Stimulated activated CD4-positive, alpha-beta T cell treated with anti-CD3 and anti-CD28 coated beads, Interleukin-15, amount 100 ng/mL, for 24 hours (primary cell): ENCODE measurements at regions not wholly inside any gene's neighbourhood (a gene's known extent, or its start where the extent isn't known, plus 50 kb on each side); places are given as distances from the start of the nearest gene placed in this dataset.
"Not testable (repeated sequence)": the region's sequence is repeated elsewhere in the genome, so short reads cannot be mapped to it uniquely, and the experiment has no call there.

Source experiments
- DNase-seq: peaks from one replicate; pipeline ENCODE4 v3.0.0-alpha.2; 2020

DNA sequence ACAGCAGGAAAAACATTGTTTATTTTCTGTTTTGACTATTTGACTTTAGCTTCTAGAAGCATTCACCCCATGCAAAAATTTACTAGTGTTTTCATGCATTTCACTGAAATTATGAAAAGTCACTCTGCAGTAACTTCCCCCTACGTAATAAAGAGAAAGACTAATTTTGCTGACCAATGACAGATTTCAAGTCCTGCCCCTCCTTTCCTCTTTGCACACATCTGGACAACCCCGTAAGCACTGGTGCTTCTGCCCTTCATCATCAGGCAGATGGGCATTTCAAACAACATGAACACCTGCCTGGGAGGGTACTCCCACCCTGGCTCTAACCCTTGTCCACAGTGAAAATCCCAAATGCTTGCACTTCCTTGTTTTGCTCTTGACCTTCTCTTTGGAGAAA is 815.0 kb upstream of the ID2 start:
- DNase-seq = no peak

GRCh38 chr2:7867867-7868266 is 814.0 kb upstream of the ID2 start:
- no peak for DNase-seq

- DNase-seq = no peak
Measured at GRCh38 chr2:7868836-7869235, 813.0 kb upstream of the ID2 start.

GRCh38 chr2:7876445-7876844 is 805.4 kb upstream of the ID2 start:
- DNase-seq = not testable (repeated sequence)

DNA sequence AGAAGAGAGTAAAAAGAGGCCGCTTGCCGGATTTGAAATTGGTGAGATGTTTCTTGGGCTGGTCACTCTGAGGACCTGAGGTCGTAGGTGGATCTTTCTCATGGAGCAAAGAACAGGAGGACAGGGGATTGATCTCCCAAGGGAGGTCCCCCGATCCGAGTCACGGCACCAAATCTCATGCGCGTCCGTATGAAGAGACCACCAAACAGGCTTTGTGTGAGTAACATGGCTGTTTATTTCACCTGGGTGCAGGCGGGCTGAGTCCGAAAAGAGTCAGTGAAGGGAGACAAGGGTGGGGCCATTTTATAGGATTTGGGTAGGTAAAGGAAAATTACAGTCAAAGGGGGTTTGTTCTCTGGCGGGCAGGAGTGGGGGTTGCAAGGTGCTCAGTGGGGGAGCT is 803.6 kb upstream of the ID2 start:
- DNase-seq = not testable (repeated sequence)

- no peak for DNase-seq
Measured at GRCh38 chr2:7878786-7879482, 802.9 kb upstream of the ID2 start.

- no peak for DNase-seq
Measured at GRCh38 chr2:7879483-7879835, 802.4 kb upstream of the ID2 start.

DNA sequence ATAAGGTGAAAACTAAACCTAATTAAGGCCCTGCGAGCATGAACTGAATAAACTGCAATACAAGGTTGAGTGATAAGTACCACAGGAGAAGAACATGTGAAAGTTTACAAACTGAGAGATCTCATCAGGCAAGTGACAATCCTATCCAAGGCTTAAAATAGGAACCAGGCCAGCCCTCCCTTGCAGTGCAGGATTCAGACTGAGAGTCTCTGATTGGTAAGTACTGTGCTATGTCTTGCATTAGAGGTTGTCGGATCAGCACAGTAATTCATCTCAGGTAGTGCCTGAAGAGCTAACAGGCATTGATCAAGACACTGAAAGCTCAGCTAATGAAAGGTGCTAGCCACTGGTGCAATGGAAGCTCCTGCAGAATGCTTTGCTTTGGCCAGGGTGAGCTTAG is 801.7 kb upstream of the ID2 start:
- no peak for DNase-seq

DNA sequence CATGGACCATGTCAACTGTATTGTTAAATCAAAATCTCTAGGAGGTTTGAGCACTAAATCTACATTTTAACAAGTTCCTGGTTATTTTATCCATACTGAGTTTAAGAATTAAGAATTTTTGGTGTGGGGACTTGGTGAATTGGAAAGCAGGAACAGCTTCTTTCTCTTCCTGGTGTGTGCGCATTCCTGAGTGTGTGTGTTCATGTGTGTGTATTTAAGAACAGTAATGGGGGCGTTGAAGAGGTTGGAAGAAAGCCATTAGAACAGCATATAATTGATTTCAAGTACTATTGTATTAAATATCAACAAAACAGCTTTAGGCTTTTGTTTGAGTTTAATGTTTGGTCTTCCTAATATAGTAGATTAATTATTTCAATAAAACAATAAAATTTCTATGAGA is 801.3 kb upstream of the ID2 start:
- no peak for DNase-seq

GRCh38 chr2:7881063-7881462 is 800.8 kb upstream of the ID2 start:
- no peak for DNase-seq

- DNase-seq = no peak
Measured at GRCh38 chr2:7881466-7881865, 800.4 kb upstream of the ID2 start.

- no peak for DNase-seq
Measured at GRCh38 chr2:7882296-7882695, 799.6 kb upstream of the ID2 start.

DNA sequence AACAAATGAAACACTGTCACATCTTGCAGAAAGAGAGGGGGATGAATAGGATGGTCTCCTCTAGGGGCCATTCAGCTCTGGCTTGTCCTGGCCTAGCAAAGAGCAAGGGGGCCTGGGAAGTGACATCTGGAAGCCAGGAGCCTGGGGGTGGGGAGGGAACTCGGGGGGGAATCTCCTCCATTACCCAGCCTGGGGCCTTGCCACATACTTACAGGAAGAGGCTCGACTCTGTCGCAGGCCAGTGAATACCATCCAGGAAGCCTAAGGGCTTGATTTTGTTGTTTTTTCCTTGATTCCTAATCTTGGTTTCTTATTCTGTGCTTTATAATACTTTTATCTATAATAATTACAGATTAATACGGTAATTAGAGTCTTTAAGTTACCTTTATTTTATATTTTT is 797.5 kb upstream of the ID2 start:
- no peak for DNase-seq

DNA sequence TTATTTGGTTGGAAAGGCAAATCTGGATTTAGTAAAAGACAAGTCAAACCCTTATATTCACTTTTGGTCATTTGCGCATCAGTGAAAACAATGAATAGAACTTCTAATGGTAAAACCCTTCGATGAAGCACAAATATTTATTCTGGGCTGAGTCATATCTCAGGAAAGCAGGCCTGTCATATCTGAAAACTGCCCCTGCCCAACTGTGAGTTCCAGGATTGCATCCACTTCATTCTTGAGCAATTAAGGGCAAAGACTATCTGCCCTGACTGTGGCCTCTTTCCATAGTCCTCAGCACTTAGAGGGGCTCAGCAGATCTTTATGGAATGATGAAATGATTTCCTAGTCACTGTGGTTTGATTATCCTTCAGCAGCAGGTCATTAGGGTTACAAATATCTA is 795.2 kb upstream of the ID2 start:
- DNase-seq = no peak

GRCh38 chr2:7887441-7887840 is 794.4 kb upstream of the ID2 start:
- DNase-seq = no peak

DNA sequence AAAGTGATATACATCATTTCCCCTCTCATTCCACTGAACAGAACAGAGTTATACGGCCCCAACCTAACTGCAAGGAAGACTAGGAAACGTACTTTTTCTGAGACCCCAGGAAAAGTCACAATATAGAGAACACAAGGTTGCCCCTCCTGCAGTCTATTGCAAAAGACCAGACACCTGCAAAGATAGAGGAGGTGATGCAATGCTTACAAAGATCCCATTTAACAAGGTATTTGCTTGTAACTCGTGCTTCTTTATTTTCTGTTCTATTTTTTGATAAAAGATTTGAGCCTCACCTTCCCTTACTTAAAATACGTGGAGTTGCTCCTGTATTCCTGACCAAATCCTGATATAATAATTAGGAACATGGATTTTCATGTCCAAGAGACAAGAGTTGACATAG is 793.0 kb upstream of the ID2 start:
- no peak for DNase-seq

DNA sequence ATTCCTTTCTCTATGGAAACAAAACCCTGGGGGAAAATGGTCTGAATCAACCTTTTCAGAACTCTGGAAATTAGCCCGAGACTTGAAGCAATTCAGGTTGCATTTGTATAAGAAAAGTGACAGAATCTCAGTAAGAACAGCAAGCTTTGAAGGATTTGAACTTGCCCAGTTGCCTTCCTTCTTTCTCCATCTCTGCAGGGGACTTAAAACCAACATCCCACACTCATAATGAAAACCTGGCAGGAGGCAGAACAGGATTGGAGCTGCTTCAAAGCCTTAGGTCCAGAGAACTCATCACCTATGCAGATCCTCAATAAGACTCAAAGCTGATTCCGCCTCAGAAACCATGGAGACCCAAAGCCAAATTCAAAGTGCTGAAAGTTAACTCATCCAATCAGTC is 790.5 kb upstream of the ID2 start:
- no peak for DNase-seq

GRCh38 chr2:7895289-7895688 is 786.6 kb upstream of the ID2 start:
- DNase-seq = no peak

GRCh38 chr2:7896940-7897487 is 784.8 kb upstream of the ID2 start:
- no peak for DNase-seq

DNA sequence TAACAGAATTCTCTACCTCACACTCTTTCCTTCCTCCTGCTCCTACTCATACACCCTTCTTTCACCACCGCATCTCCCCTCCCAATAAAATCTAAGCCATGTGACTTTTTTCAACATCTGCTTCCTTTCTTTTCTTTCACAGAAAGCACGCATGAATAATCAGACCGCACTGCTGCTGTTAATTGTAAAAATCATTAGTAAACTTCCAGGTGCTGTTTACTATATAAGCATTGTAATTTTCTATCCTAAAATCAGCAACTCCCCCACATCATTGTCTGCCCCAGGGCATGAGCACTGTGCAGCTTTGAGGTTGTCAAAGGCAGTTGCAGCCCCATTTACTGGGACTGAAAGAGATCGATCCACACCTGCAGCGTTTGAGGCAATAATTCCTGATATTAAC is 782.6 kb upstream of the ID2 start:
- no peak for DNase-seq

GRCh38 chr2:7899923-7900322 is 781.9 kb upstream of the ID2 start:
- no peak for DNase-seq

DNA sequence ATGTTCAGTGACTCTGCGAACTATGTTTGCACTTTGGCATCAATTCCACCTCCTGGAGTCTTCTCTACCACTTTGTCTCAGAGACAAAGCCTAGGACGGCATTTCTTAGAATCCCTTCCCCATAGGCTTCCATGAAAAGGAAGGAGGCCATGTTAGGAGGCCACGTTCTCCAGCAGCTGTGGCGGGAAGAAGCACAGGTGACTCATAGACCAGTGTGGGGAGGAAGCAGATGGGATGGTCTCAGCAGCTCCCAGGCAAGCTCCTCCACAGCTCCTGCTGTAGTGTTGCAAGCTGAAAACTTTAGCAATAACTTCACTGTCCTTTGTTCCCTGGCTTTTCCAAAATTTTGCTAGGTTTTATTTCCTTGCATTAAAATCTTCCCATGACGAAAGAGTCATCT is 781.3 kb upstream of the ID2 start:
- DNase-seq = no peak

- no peak for DNase-seq
Measured at GRCh38 chr2:7902251-7902765, 779.5 kb upstream of the ID2 start.

DNA sequence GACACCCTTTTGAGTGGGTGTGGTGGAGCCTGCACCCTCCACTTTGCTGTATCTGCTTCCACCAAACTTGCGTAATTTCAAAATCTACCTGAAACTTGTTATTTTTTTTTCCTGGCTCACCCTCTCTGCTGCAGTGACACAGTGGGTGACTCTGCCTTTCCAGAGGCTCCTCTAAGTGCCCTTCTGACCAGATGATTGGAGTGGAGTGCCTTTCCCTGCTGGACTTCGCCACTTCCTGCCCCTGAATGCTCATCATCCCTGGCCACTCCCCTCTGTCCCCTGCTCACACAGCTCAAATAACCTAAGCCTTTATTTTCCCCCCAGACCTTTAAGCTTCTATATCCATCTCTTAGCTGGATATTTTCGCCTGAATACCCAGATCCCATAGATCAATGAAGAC is 777.5 kb upstream of the ID2 start:
- DNase-seq = no peak

GRCh38 chr2:7905756-7906155 is 776.1 kb upstream of the ID2 start:
- DNase-seq = no peak
